Spinal cord (tissue), 1 donor: ENCODE measurements at regions not wholly inside any gene's neighbourhood (a gene's known extent, or its start where the extent isn't known, plus 50 kb on each side); places are given as distances from the start of the nearest gene placed in this dataset. TPM values are rescaled to one million over a fixed set of nuclear protein-coding genes. Genes with fewer than 3 reads are reported as not detected.

Source experiments
- small RNA-seq: library from RNA; depleted of rRNA; stranded (forward); fragments of <200 nt; gene quantifications from one replicate; pipeline ENCODE3, GENCODE V24; 2014; ENCODE audit warnings: low replicate concordance

Small RNA genes in the stretch of these regions (small RNA-seq; reads per million reads assigned to genes)
- gene AP001485.1 (not detected), gene MIR7641-1 (not detected)
